ENCODE measurements at regions not wholly inside any gene's neighbourhood (a gene's known extent, or its start where the extent isn't known, plus 50 kb on each side); places are given as distances from the start of the nearest gene placed in this dataset.

DNA sequence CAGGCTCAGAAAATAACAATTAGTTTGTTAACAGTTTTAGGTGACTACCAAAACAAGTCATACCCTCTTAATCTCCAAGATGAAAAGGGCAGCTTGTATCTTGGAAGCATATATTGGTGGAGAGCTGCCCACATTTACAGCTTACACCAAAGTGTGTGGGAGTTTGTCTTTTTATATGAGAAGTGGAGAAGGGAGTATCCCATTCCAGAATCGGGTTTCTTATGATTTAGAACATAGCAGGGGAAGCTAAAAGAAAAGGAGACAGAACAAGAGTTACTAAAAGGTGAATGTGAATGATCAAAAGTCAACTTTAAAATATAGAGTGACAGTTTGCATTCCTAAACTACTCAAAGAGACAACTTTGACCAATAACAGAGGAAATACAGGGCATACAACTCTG, 338.6 kb upstream of the VWC2 start:
- no peak for DNase-seq (ENCODE audit: low spot score)
- TF ChIP-seq CTCF (IDR thresholded peaks at IDR 0.05; ENCODE audit: extremely low read depth, missing control alignments), result no peak

DNA sequence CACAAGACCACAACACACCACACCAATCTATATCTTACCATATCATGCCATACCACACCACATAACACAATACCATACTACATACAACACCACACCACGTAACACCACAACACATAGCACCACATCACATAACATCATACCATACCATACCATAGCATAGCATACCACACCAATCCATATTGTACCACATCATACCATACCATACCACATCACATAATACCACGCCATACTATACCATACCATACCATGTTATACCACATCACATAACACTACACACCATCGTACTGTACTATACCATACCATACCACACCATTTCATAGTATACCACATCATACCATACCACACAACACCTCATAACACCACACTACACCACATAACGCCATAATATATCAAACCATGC, 335.2 kb upstream of the VWC2 start:
- no peak for DNase-seq (ENCODE audit: low spot score)

GRCh38 chr7:49443515-49443914, 329.9 kb upstream of the VWC2 start:
- TF ChIP-seq CTCF (IDR thresholded peaks at IDR 0.05; ENCODE audit: extremely low read depth, missing control alignments), result no peak
- no peak for DNase-seq (ENCODE audit: low spot score)

More for the DNA sequence above, 335.2 kb upstream of the VWC2 start:
- TF ChIP-seq CTCF (IDR thresholded peaks at IDR 0.05; ENCODE audit: extremely low read depth, missing control alignments), result no peak

DNA sequence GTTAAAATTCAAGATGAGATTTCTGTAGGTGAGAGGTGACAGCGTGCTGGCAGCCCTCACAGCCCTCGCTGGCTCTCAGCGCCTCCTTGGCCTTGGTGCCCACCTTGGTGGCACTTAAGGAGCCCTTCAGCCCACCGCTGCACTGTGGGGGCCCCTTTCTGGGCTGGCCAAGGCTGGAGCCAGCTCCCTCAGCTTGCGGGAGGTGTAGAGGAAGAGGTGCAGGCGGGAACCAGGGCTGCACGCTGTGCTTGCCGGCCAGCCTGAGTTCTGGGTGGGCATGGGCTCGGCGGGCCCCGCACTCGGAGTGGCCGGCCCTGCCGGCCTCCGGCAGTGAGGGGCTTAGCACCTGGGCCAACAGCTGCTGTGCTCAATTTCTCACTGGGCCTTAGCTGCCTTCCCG, 320.0 kb upstream of the VWC2 start:
- no peak for DNase-seq (ENCODE audit: low spot score)
- TF ChIP-seq CTCF (IDR thresholded peaks at IDR 0.05; ENCODE audit: extremely low read depth, missing control alignments), result no peak

- DNase-seq (ENCODE audit: low spot score), result no peak
Measured at GRCh38 chr7:49479441-49479840, 294.0 kb upstream of the VWC2 start.

GRCh38 chr7:49479936-49480544, 293.4 kb upstream of the VWC2 start:
- TF ChIP-seq CTCF (IDR thresholded peaks at IDR 0.05; ENCODE audit: extremely low read depth, missing control alignments), result no peak
- DNase-seq (ENCODE audit: low spot score), result no peak

More at GRCh38 chr7:49479441-49479840, 294.0 kb upstream of the VWC2 start:
- no peak for TF ChIP-seq CTCF (IDR thresholded peaks at IDR 0.05; ENCODE audit: extremely low read depth, missing control alignments)

- no peak for TF ChIP-seq CTCF (IDR thresholded peaks at IDR 0.05; ENCODE audit: extremely low read depth, missing control alignments)
- DNase-seq (ENCODE audit: low spot score), result no peak
Measured at GRCh38 chr7:49481075-49481474, 292.4 kb upstream of the VWC2 start.

Measured in GM20000 (cell line).